Glomerular endothelial cell (primary cell): ENCODE measurements at regions not wholly inside any gene's neighbourhood (a gene's known extent, or its start where the extent isn't known, plus 50 kb on each side); places are given as distances from the start of the nearest gene placed in this dataset.
"Not testable (repeated sequence)": the region's sequence is repeated elsewhere in the genome, so short reads cannot be mapped to it uniquely, and the experiment has no call there.

Experiments
- DNase-seq: peaks from one replicate; pipeline ENCODE4 v3.0.0-alpha.2; 2011; ENCODE audit warnings: low read depth, low spot score; ENCODE audit errors: extremely low read depth

DNA sequence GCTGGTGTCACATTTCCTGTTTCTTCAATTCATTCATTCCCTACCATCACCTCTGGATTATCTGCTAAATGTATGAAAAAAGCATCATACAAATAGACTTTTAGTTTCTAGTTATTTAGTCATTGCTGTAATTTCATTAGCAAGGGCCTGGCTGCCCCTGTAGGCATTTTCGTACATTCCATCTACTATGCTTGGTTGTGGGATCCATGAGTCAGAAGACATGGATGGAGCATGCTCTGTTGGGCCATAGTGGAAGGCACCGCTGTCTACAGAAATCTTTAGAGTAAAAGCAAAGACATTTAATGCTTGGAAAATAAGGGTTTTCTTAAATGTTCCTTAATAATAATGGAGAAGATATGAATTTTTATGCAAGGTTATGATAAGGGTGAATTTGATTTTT, 324.8 kb upstream of the MEIS1 start:
- DNase-seq, result no peak

DNA sequence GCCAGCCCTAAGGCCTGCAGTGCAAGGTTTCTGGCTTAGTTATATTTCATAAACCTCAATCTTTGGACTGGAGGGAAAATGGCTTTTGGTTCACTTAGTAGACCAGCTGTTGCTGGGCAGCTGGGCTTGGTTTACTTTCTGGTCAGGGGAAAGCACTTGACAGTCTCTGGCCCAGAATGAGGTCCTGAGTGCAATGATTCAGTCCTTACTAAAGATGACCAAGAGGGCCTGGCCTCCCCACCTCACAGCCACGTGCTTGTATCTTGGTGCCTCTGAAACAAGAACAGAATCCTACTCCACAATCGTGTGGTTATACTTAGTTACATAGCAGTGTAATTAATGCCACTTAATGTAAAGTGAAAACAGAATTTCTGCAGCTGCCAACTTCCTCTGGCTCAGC, 325.5 kb upstream of the MEIS1 start:
- DNase-seq, result no peak

DNA sequence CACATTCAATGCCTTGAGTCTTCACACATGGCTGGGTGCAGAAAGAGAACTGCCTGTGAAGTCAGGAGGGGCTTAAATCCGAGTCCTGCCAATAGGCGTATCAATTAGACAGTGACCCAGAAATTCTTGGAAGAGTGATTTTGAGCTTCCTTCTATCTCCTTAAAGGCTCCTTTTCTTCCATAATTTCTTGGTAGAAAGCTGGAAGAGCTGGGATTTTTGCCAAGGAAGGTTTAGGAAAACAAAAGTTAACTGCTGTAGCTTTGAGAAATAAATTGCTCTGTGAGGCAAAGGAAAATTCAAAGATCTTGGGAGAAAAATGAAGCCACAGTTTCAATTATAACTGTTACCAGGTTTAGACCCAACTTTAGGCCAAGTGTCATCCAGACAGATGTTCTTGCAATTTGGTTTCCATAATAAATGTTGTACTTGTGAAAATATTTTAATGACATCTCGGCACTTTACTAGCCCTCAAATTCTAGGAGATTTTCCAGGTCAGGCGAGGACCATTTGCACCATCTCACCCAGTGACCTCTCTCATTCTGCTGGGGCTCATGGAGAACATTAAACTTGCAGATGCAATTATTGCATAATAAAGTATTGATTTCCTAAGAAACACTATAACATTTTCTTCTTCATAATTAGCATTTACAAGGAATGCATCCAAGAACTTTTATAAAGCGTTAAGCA, 329.7 kb upstream of the MEIS1 start:
- DNase-seq, result no peak

DNA sequence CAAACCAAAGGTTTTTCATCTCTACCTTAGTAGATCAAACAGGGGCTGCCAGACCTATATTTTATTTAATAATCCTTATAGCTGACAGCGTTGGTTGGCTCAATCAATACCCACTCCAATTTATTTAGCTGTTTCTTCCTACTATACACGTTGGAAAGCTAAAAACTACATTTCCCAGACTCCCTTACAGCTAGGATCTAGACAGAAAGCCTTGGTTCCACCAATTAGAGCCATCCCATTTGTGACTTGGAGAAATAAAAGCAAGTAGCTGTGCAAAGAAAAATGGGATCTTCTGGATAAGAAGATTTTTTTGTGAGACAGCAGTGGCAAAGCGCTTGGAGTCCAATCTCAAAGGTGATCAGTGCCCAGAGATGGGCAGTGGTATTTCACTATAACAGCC, 331.3 kb upstream of the MEIS1 start:
- no peak for DNase-seq

DNA sequence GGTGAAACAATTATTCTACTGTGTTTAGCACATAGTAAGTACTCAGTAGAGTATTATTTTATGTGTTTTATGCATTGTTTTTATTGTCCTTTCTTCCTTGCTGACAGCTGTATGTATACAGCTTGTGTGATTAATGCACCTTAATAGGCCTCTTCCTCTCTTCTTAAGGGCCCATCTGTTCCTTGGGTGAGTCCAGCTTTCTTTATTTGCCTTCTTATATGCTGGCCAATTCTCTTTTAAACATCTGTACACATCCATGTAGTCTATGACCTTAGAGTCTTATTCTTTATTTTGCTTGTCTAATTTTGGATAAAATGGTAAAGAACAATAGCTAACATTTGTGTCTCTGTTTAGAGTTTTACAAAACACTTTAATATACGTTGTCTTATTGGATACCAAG, 333.7 kb upstream of the MEIS1 start:
- DNase-seq, result no peak

DNA sequence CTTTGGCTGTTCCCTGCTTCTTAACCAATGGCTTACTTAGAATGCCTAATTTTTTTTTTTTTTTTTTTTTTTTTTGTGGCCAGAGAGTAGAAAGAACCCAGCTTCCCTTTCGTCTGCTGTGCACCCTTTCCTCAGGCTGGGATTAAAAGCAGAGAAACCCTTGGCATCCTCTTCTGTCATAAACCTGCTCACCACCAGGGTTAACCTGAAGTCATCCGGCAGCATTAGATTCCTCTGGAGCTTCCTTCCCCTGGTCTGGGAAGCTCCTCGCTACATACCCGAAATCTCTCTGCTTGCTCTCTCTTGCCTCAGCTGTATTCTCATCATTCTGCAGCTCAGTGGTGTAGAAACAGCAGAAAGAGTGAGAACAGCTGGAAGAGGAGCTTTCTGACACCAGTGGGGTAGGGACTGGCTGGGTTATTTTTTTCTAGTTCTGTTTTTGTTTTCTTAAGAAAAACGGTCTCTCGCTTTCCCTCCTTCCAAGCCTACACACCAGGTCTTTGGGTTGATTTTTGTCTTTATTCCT, 339.0 kb upstream of the MEIS1 start:
- no peak for DNase-seq

DNA sequence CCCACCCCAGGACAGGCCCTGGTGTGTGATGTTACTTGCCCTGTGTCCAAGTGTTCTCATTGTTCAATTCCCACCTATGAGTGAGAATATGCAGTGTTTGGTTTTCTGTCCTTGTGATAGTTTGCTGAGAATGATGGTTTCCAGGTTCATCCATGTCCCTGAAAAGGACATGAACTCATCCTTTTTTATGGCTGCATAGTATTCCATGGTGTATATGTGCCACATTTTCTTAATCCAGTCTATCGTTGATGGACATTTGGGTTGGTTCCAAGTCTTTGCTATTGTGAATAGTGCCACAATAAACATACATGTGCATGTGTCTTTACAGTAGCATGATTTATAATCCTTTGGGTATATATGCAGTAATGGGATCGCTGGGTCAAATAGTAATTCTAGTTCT, 340.2 kb upstream of the MEIS1 start:
- not testable (repeated sequence) for DNase-seq

DNA sequence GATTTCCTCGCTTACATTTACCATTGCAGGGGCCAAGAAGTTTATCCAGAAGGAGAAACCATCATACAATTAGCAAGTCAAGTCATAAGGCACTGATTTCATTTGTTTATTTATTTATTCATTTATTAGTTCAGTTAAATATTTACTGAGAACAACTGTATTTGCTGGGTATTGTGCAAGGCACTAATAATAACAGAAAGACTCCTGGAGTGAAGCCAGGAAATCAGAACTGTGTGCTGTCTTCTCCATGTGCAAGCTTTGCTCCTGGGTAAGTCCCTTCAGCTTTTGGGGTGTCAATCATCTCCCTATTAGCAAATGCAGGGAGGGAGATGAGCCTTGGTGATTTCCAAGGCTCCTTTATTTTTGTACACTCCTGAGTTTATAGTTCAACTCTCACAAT, 341.6 kb upstream of the MEIS1 start:
- DNase-seq, result no peak

DNA sequence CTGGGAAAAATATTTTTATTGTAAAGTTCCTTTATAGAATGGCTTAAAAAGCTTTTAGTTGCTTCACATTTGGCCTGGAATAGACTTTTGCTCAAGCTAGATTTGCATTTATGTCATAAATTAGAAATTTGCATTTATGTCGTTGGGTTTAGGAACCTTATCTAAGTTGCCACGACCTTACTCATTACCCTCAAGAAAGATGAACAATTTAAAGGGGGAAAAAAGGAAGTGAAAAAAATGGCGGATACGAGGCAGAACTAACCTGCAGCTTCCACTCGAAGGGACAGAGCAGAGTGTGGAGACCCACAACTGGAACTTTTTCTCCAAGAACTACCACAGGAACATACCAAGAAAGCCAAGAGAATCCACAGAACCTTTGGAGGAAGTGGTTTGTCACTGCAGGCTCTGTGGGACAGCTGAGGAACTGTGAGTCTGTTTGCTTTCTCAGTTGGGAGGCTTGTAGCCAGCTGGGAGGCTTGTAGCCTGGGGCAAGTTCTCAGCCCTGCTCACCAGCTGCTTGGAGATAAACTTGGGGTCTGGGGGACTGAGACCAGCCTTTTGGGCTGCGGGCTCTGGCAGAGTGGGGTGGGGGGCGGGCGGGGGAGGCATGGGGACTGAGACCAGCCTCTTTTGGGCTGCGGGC, 349.9 kb upstream of the MEIS1 start:
- no peak for DNase-seq

DNA sequence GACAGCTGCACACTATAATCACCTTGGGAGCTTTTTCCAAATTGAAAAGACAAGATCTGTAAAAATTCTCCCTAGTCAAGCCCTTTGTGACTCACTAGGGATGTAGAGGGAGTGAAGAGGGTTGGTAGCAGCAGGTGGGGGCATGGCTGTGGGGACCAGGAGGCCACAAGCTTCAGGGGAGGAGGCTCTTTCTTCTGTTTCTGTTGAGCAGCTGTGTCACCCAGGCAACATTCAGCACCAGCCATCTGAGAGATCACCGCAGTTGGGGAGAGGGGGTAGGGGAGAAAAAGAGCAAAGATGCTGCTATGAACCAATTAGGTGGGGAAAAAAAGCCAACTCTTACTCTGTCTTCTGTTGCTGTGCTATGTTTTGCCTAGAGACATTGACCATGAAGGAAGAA, 352.3 kb upstream of the MEIS1 start:
- no peak for DNase-seq

DNA sequence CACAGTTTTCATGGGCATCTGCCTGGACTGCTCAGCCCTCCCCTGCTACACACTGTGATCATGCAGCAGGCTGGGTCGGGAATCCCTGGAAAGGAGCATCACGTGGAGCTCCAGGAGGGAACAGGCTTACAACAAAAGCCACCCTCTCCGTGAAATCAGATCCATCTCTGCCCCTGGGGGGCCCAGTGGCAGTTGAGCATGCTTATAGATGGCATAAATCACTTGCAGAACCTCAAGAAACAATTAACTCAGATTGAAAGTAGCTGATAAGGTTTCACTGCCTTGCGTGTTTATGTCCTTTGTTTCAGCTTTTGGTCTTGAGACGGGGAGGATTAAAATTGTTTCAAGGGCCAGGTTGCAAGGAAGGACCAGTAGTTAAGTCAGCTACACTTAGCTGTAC, 354.8 kb upstream of the MEIS1 start:
- DNase-seq, result no peak

DNA sequence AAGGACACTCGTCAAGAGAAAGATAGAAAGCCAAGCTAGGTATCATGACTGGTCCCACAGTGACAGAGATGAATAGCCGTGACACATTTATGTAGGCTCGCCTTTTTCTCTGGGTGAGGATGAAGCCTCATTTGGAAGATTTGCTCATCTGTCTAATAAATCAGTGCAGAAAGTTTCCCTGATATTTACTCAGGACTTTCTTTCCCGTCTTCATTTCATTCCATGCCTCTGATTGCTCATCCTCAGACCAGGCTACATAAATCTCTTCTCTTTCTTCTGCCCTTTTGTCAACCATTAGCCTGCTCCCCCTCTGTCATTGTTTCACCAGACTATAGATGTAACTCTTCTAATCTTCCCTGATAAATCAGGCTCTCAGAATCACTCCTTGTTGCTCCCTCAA, 361.8 kb upstream of the MEIS1 start:
- no peak for DNase-seq

DNA sequence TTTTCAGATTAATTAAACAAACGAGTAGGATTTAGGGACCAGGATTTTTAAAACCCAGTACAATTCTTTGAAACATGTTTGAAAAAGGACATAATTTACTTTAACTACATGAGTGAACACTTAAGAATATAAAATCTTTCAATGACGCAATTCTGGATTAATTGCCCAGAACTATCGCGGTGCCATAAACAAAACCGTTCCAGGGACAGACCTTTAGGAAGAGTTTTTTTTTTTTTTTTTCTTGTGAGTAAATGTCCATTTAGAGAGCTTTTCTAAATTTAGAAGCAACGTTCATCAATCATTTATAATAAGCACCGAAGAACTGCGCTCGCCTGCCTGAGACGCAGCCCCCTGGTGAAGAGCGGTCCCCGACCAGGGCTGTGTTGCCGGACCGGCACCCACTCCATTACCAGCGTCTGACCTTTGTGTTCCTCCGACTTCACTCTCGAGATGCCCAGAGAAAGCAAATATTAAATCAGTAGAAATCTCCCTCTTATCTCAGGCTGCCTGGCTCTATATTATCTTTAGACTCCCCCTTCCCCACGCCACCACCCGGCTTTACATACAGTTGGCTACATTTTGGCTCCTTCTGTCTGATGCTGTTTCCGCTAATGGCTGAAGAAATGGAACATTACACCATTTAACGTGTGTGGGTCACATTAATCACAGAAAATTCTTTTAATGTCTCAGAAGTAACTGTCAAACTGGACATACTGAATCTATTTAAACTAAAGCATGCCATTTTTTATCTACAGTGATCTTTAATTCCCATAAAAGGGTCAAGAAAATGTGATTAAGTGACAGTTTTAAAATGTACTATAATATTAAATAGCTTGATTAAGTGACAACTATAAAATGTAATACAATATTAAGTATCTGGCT, 364.0 kb upstream of the MEIS1 start:
- DNase-seq, result no peak

DNA sequence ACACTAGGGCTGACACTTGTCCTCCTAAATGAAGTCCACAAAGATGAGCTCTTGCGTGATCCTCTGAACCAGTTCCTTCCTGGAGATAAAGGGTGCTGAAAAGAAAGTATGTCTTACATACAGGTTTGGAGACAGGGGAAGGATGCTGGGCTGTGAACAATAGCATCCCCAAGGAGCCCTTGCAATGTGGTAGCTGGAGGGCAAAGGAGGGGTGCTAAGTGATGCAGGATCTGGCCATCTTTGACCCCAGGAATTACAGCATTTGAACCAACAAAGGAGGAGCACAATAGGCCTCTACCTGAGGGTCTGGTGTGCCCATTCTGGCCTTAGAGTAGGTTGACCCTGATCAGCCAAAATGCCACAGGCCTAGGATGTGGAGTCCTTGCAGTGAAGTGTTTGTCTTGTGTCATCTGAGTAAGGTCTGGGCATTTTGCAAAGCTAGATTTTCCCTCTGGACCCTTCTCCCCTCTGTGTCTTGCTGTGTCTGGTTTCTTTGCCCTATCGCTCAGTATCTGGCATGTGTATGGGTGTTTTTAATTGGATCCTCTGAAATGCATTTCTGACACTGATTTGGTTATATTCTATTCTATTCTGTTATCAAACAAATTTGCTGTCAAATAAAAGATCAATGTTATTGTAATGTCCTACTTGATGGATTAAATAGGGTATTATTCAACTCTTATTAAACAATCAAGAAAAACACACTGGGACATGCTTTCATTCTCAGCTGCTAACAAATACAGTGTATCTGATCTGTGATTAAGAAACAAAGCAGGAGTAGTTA, 364.8 kb upstream of the MEIS1 start:
- no peak for DNase-seq

DNA sequence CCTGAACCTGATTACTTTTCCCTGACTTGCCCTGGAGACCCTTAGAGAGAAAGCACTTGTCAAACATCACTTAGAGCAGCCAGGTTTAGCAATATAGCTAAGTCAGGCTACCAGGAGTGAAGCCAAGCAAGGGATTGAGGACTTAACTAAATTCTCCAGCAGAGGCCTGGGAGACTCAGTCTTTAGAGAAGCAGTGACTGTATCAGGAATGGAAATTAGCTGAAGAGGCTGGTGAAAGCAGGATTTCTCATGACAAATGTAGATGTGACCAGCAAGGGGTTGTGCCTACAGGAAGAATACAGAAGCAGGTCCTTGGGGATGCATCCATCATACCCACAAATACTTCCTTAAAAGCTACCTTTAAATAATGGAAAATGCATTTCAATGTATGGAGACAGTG, 368.9 kb upstream of the MEIS1 start:
- DNase-seq, result no peak

DNA sequence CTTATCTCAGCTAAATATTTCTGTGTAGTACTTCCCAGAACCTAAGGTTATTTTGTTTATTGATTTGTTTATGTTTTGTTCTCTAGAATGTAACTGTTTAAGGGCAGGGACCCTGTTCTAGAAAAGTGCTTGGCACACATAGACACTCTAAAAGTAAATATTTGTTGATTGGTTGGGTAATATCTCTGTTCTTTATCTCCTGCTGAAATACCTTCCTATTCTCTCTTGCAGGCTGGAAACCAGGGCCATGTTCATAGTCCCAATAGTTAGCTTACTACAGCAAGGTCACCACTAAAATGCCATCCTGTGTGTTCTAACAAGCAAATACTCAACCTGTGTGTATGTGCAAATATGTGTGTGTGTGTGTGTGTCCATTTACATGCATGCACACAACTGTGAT, 375.6 kb upstream of the MEIS1 start:
- DNase-seq, result no peak

DNA sequence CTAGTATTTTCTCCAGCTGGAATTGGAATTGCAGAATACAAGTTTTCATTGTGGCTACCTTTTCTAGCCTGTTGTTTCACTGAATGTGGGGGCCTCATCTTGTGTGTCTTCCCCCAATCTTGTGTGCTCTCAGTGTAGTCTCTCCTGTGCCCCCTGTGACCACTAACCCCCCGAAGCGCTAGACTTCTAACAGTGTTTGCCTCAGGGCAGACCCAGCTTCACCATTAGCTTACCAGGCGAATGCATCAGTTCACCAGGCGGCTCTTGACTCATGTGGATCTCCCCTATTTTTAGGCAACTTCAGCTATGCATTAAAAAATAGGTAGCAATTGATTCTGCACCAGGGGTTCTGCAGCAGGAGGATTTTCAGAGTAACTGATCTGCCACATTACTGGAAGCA, 376.2 kb upstream of the MEIS1 start:
- no peak for DNase-seq

DNA sequence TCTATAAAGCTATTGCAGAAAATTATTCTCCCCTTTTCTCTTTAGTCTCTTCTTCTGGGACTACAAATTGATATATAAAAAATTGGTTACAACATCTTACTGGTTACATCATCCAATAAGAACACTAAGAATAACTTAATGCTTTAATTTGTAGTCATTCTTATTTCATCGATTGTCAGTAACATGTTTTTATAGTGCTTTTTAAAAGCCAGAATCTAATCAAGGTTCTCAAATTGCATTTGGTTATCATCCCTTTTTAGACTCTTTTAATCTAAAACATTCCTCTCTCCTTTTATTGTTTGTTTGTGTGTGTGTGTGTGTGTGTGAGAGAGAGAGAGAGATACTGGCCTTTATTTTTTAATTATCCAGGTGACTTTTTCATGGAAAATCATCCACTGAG, 377.1 kb upstream of the MEIS1 start:
- DNase-seq, result no peak

DNA sequence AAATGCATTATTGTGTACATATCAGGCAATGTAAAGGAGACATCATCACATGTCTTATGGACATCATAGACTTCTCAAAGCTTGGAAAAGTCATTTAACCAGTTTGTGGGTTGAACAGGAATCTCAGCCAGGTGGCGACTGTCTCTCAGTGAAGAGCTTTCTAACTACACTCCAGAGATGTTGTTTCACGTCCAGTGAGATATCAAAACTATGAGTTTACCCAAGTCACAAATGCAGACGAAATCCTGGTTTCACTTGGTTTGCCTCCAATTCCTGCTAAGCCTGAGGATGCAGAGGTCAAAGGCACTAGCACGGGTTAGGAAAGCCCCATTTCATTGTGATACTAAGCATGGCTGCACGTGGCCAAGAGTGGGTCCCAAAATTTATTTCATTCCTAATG, 384.5 kb upstream of the MEIS1 start:
- DNase-seq, result no peak

DNA sequence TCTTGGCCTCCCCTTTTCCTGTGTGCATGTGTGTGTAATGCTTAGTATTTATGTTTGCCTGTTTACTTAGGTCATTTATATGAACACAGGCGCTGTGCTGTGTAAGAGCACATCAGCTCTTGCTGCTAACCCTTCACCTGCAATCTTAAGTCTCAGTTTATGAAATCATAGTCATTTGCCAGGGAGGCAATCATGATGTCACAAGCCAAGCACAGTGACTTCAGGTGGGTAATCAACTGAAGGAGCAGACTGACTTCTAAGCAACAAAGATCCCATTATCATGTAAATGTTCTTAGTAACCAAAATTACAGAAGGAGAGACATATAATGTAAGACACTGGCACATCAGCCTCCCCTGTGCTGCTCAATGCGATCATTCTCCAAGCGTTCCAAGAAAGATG, 386.3 kb upstream of the MEIS1 start:
- no peak for DNase-seq
